Smooth muscle cell (in vitro differentiated cells): ENCODE measurements at regions not wholly inside any gene's neighbourhood (a gene's known extent, or its start where the extent isn't known, plus 50 kb on each side); places are given as distances from the start of the nearest gene placed in this dataset.

Source experiments
- DNase-seq: peaks from one replicate; lab custom pipeline; 2025; ENCODE audit not compliant: unreplicated experiment; lab: John Stamatoyannopoulos, UW
- H2AFZ ChIP-seq: fragments of 200-600 bp; sonication (generic); 2 replicates; pipeline ENCODE4 v1.6.0; 2016; ENCODE audit warnings: antibody characterized with exemption, low read depth, mild to moderate bottlenecking
- H3F3A ChIP-seq: fragments of 200-600 bp; sonication (generic); 2 replicates; pipeline ENCODE4 v1.6.0; 2017; ENCODE audit warnings: antibody characterized with exemption, low read depth
- H3K27ac ChIP-seq: fragments of 200-600 bp; sonication (generic); 2 replicates; pipeline ENCODE4 v1.5.1; 2016; ENCODE audit warnings: low read depth, mild to moderate bottlenecking
- H3K27me3 ChIP-seq: fragments of 200-600 bp; sonication (generic); 2 replicates; pipeline ENCODE4 v1.6.1; 2016; ENCODE audit warnings: low read depth, mild to moderate bottlenecking
- H3K36me3 ChIP-seq: fragments of 200-600 bp; sonication (generic); 2 replicates; pipeline ENCODE4 v1.5.1; 2016; ENCODE audit warnings: low read depth
- H3K4me1 ChIP-seq: fragments of 200-600 bp; sonication (generic); 2 replicates; pipeline ENCODE4 v1.5.1; 2016; ENCODE audit warnings: low read depth
- H3K4me2 ChIP-seq: fragments of 200-600 bp; sonication (generic); 2 replicates; pipeline ENCODE4 v1.6.0; 2016; ENCODE audit warnings: mild to moderate bottlenecking
- H3K4me3 ChIP-seq: fragments of 200-600 bp; sonication (generic); 2 replicates; pipeline ENCODE4 v1.5.1; 2016; ENCODE audit warnings: mild to moderate bottlenecking
- H3K79me2 ChIP-seq: fragments of 200-600 bp; sonication (generic); 2 replicates; pipeline ENCODE4 v1.6.0; 2016; ENCODE audit warnings: low read depth, mild to moderate bottlenecking
- H3K9ac ChIP-seq: fragments of 200-600 bp; sonication (generic); 2 replicates; pipeline ENCODE4 v1.6.0; 2016; ENCODE audit warnings: low read depth
- H3K9me3 ChIP-seq: fragments of 200-600 bp; sonication (generic); replicated peaks from 2 replicates; pipeline ENCODE4 v1.5.1; 2016; ENCODE audit warnings: low read depth
- H4K20me1 ChIP-seq: fragments of 200-600 bp; sonication (generic); 2 replicates; pipeline ENCODE4 v1.6.0; 2016; ENCODE audit warnings: low read depth
- CTCF ChIP-seq: fragments of 200-600 bp; sonication (generic); IDR thresholded peaks from 2 replicates; pipeline ENCODE4 v1.5.1; 2017; ENCODE audit warnings: borderline replicate concordance, mild to moderate bottlenecking, antibody characterized with exemption; ENCODE audit not compliant: insufficient read depth, poor library complexity, severe bottlenecking
- whole genome bisulfite sequencing: methylation state at CpG from one replicate; pipeline ENCODE4 v1.1.7; 2016; ENCODE audit warnings: low lambda C conversion rate; 5-methylcytosine and 5-hydroxymethylcytosine counted together

GRCh38 chr1:195970209-195970608 is 638.0 kb downstream of the KCNT2 start:
- WGBS: 84% methylated on average over 1 of the region's 1 CpG
- no peaks in the 10 kb centered on the region for H3K36me3 ChIP-seq
- H4K20me1 ChIP-seq: no peaks in the 10 kb centered on the region
- no peak overlapping the region for H3K4me3 ChIP-seq
- H3F3A ChIP-seq: no peaks in the 10 kb centered on the region
- DNase-seq: no peak
- TF ChIP-seq CTCF: no peak
- no peak overlapping the region for H2AFZ ChIP-seq
- no peaks in the 10 kb centered on the region for H3K9me3 ChIP-seq
- H3K27me3 ChIP-seq: no peaks in the 10 kb centered on the region
- no peaks in the 10 kb centered on the region for H3K79me2 ChIP-seq
- no peak overlapping the region for H3K9ac ChIP-seq
- H3K4me2 ChIP-seq: no peak overlapping the region
- H3K27ac ChIP-seq: no peak overlapping the region
- no peaks in the 10 kb centered on the region for H3K4me1 ChIP-seq

- Histone ChIP-seq H3K9me3 (no peaks in the 10 kb centered on the region), H3K4me1 (no peaks in the 10 kb centered on the region), H3F3A (no peaks in the 10 kb centered on the region), H3K27me3 (no peaks in the 10 kb centered on the region), H3K9ac (no peak overlapping the region), H3K36me3 (no peaks in the 10 kb centered on the region), H2AFZ (no peak overlapping the region), H3K4me2 (no peak overlapping the region), H3K27ac (no peak overlapping the region), H3K4me3 (no peak overlapping the region), H4K20me1 (no peaks in the 10 kb centered on the region), H3K79me2 (no peaks in the 10 kb centered on the region)
- no peak for DNase-seq
- TF ChIP-seq CTCF: no peak
- 91% methylated on average over 6 of the region's 6 CpGs for WGBS
Observed at GRCh38 chr1:195965475-195965874, 642.8 kb downstream of the KCNT2 start.

GRCh38 chr1:195965036-195965435 is 643.2 kb downstream of the KCNT2 start:
- Histone ChIP-seq H3K4me3 (no peak overlapping the region), H3K4me1 (no peaks in the 10 kb centered on the region), H4K20me1 (no peaks in the 10 kb centered on the region), H2AFZ (no peak overlapping the region), H3K4me2 (no peak overlapping the region), H3K9ac (no peak overlapping the region), H3K36me3 (no peaks in the 10 kb centered on the region), H3F3A (no peaks in the 10 kb centered on the region), H3K9me3 (no peaks in the 10 kb centered on the region), H3K27ac (no peak overlapping the region), H3K79me2 (no peaks in the 10 kb centered on the region), H3K27me3 (no peaks in the 10 kb centered on the region)
- WGBS: 69% methylated on average over 3 of the region's 3 CpGs
- no peak for DNase-seq
- TF ChIP-seq CTCF: no peak

- no peaks in the 10 kb centered on the region for H3K9me3 ChIP-seq
- H3K4me3 ChIP-seq: no peak overlapping the region
- H3K36me3 ChIP-seq: no peaks in the 10 kb centered on the region
- no peaks in the 10 kb centered on the region for H3F3A ChIP-seq
- H4K20me1 ChIP-seq: no peaks in the 10 kb centered on the region
- DNase-seq: no peak
- H2AFZ ChIP-seq: no peak overlapping the region
- no peaks in the 10 kb centered on the region for H3K4me1 ChIP-seq
- no peak overlapping the region for H3K27ac ChIP-seq
- no peak overlapping the region for H3K9ac ChIP-seq
- H3K27me3 ChIP-seq: no peaks in the 10 kb centered on the region
- H3K4me2 ChIP-seq: no peak overlapping the region
- TF ChIP-seq CTCF: no peak
- H3K79me2 ChIP-seq: no peaks in the 10 kb centered on the region
Observed at GRCh38 chr1:195964516-195964915, 643.7 kb downstream of the KCNT2 start.
